Fibroblast of skin of scalp (primary cell): ENCODE measurements at regions not wholly inside any gene's neighbourhood (a gene's known extent, or its start where the extent isn't known, plus 50 kb on each side); places are given as distances from the start of the nearest gene placed in this dataset.

ENCODE experiments used
- DNase-seq: peaks from one replicate; pipeline ENCODE4 v3.0.0-alpha.2; 2013

DNA sequence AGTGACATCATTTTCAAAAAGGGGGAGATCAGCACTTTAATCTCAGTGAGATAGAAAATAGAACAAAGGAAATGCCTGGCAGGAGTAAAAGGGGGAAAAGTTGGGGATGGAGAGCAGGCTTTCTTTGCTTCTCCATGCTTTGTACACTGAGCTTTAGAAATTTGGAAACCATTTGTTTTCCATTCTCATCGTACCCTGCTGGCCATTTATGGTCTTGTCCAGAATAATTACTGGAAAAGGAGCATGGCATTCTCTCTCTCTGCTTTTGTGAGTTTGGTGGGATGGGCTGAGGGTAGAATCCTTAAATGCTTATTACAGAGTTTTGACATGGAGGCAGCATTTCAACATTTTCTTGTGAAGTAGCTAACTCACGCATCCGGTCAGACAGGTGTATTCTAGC lies 104.4 kb upstream of the FLRT2 start:
- no peak for DNase-seq

DNA sequence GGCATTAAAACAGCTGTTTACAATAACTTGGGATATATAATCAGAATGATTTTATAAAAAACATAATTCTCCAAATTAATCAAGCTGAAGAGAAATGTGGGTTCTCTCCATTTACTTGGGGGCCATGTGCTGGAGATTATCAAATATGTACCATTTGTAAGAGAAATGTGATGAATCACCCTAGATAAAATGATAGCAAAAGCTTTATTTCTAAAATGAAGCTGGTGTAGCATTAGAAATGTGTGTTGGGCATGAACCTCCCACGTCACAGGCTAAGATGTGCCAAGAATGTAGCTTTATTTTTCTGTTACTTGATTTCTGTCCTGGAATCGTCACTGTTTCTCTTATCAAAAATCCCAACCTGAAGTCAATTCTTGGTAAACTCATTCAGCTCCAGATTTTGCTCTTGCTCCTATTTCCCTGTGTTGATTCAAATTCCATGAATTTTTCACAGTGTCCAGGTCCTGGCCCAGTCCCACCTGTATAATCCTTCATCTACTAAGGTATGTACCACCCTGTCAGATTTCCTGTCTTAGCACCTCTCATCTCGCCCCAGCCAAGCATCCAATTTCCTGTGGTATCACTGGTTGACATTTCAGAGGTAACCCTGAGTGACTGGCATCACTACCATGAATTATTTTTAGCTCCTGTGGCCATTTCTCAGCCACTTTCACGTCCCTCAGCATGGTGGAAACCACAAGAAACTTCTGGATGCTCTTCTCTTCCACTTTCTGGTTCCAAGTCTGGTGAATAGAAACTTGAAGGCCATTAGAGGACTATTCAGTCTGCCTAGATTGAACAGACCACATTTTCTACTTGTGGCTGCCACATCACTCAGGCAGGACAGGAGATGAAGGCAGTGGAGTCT lies 103.6 kb upstream of the FLRT2 start:
- no peak for DNase-seq

DNA sequence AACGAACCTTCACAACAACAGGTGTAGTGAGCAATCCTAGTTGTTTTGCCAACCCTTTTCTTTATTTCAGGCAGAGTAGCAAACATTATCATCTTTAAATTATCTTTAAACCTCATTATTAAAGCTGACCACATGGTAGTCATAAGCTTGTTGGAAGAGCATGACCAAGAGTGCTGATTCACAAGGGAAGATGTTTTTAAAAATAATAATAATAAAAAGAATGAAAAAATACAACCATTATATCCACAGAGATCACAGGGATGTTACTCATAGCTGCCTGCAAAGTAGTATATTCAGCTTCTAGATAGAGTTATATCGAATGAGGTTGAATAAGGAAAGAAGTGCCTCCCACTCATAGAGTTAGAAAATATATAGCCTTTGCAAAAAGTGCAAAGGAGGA lies 101.0 kb upstream of the FLRT2 start:
- DNase-seq: no peak

DNA sequence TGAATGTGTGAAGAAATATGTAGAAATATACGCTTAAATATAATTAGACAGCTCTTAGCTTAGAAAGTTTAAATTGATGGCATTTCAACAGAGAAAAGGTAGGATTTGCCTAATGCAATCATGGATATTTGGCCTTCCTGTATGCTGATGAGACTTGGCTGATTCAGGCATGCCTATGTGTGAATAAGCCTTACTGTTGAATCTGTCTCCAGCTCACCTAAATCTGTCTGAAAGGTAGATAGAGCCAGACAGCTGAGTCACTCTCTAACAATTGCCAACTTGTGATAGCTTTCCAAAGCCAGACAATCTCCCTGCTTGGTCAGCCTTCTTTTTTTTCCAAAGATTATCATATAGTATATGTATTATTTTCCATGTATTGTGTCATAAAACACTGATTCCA lies 92.8 kb upstream of the FLRT2 start:
- peak; percentile 42 for DNase-seq

DNA sequence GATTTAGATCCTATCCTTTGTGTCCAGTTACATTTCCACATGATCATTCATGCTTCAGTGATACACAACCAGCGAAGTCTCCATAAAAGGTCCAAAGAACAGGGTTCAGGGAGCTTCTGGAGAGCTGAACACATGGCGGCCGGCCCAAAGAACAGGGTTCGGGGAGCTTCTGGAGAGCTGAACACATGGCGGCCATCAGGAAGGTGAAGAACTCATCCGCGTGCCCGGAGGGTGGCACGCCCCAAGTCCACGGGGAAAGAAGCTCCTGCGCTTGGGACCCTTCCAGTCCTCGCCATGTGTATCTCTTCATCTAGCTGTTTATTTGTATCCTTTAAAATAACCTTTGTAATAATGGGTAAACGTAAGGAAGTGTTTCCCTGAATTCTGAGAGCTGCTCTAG lies 91.9 kb upstream of the FLRT2 start:
- DNase-seq: no peak

DNA sequence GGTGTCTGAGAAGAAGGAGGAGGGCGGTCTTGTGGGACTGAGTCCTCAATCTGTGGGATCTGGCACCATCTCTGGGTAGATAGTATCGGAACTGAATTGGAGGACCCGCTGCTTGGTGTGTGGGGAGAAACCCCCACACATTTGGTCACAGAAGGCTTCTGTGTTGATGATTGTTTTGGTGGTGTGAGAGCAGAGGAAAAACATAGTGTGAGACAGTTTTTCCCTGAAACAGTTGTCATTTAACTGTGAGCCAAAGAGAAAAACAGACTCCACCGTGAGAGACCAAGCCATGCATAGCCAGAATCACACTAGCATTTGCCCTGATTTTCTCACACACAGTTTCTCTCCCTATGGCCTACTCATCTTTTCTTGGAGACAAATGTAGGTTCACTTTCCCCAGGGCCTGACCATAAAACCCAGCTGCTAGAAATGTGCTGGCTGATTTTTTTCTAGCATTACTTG lies 91.4 kb upstream of the FLRT2 start:
- no peak for DNase-seq

DNA sequence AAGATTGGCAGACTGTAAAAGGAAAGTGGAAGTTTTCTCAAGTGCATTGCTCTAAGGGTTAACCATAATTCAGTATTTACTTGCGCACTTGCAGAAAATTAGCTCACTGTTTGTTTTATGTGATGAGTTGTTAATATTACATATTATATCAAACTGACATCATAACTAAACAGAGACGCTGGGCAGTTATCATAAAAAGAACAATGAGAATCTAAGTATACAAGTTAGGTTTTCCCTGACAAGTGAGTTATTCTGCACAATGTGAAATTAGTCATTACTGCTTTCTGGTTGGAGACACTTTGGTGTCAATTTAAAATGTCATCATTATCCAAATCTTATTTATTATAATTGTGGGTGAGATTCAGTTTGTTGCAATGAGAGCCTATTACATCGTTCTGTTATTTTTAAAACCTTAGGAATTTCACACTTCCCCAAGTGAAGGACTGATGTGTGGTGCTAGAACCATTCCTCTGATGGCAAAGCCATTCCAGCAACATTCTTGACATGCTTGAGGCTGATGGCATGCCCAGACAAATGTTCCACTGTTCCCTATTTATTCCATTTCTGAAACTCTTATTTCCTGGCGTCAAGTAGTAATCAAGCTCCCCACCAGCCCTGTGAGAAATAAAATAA lies 90.1 kb upstream of the FLRT2 start:
- peak; percentile 94 for DNase-seq

DNA sequence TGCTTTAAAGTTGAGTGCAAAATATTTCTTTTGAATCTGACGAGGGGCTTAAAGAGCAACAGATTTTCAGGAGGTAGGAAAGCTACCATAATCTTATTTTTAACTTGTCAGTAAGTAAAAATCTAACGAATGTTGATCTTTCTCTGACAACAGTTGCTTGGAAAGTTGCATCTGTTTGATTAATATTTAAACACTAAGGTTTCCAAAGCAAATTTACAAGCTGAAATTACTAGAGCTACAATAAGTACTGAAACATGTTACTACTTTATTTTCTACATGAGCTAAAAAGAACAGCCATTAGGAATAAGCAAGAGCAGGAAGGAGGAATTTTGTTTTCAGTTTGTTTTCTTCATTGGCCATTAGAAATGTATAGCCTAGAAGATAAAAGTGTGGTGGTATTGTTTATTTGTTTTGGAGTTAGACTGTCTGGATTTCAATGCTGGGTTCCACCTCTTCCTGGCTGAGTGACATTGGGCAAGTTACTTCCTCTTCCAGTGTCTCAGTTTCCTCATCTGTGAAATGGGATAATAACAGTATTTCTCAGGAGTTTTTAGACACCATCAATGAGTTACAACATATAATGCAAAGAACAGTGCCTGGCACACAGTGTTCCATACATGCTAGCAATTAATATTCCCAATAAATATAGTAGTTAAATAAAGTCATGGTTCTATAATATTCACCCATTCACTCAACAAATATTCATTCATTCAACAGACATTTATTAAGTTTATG lies 87.9 kb upstream of the FLRT2 start:
- DNase-seq: no peak

DNA sequence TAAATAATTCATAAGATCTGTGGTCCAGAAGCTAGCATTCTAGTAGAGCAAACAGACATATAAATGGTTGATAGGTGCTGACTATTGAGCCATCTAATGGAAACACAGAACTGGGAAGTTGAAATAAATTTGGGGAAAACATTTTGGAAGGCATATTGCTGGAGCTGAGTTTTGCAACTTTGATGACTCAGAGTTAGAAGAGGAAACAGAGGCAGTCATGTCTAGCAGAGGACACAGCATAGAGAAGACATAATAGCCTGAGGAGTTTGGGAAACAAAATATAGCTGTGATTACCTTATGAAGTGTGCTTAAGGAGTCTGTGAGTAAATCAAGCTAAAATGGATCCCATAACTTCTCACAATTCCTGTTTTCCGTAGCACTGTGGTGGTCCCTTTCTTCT lies 86.9 kb upstream of the FLRT2 start:
- DNase-seq: no peak

DNA sequence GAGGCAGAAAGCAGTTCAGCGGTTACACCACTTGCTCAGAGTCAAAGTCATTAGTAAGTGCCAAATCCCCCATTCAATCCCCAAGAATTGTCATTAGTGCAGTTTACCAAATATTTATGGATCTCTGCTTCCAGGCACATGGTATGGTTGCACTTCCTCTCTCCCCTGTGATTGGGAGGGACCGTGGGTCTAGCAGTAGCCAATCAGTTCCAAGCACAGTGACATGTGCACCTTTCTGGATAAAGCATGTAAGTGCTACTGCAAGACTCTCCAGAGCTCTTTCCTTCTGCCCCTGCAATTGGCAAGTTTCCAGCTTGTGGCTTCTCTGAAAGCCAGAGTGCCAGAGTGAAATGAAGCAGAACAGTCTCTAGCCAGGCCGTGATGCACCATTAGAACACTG lies 85.3 kb upstream of the FLRT2 start:
- peak; percentile 41 for DNase-seq

DNA sequence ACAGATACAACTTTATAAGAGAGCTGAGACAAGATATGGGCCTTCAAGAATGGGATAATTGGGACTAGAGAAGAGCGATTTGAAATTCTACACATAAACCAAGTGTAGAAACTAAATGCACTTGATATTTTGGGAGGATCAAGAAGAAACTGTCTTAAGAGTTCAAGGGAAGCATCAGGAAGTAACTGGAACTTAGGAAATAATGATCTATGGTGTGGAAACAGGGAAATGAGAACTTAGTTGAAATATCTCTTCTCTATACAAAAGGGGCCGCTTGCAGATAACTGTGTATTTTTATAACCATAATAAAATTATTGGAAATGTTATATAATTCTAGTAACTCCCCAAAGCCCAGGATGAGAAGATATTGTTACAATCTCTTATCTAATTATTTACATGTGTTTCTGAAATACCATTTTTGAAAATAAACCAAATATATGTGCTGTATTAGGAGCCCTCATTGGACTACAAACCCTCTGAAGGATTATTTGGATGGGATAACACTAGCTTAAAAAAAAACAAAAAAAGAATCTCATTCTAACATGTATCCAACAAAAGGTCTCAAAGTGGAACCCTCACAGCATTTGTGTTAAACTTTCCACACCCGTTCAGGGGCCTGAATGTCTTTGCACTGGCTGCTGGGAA lies 84.7 kb upstream of the FLRT2 start:
- DNase-seq: no peak

DNA sequence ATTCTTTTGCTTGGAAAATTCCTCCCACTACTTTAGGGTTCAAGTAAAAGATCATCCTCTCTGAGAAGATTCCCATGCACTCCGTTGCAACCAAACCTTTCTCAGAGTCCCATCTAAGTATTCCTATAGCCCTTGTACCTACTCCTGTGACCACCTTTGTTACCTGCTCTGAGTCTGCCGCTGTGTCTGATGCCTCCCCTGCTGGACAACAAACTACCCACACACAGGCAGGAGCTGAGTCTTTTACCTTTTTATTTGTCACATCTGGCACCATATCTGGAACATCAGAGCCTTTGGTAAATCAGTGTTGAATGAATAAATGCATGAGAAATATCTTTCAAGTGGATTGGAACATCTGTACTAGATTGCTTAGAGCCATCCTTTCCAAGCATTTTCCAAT lies 82.1 kb upstream of the FLRT2 start:
- DNase-seq: no peak

DNA sequence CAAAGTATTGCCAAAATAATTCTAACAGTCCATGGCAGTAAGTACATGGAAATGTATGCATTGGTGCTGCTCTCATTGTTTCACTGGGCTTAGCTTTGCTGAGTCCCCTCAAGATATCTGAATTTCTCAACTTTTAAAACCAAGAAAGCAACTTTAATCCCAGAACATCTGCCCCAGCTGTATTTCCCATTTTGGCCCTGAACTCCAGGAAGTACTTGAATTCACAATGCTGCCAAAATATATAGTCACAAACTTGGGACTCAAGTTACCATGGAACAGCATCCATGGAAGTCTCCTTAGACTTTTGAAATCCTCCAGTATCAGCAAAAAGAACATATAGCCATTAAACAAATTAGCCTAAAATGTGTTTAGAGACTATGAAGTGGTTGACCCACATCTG lies 78.5 kb upstream of the FLRT2 start:
- DNase-seq: no peak

DNA sequence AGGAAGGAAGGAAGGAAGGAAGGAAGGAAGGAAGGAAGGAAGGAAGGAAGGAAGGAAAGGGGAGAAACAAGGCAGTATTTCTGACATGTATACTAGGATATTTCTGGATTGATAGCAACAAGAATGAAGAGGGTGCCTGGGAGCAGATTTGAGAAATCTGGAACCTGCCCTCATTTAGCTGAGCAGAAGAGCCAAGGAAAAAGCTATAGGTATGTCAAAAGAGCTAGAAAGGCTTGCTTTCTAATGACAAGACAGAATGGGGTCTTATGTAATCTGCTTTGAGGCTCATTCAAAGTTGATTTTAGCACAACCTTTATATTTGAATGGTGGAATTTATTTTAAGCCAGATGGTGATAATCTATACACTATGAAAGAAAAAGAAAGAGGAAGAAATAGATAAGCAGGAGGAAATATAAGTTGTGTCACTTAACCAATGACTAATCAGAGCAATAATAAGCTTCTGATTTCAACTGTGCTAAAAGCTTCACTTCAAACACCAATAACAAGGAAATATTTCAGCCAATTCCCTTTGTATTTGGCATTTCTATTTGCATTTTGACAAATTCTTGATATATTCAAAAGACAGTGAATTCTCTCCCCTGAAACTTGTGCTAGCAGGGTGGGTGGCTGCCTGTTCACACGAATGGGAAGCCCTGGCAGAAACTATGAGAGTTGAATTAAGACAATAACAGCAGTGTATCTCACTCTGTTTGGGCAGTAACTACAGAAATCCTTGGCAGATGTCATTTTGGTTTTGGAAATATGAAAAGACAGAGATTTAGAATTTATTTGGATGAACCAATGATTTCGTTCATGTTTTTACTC lies 76.3 kb upstream of the FLRT2 start:
- DNase-seq: no peak

DNA sequence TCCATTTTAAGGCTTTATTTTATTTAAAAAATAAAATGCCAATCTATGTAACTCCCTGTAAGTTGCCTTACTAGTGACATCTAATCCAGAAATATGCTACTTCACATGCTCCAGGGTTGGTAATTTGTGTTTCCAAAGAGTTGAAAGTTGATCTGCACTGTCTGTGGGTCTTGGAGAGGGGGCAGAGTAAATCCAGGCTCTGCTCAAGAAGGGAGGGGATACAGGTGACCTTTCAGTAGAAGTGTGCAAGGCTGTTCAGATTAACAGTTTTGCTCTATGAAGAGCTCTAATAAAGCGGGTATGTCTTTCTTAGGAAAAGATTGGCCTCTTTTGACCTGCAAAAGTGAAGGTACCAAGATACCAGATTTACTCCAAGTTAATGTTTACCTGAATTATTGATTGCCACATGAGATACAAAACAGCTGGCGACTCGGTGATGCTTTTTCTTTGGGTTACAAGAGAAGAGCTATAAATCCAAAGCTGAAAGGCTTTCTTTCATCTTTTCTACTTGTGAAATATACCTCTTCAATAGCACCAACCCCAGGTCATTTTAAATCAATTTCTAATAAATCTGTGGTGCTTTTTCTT lies 75.6 kb upstream of the FLRT2 start:
- no peak for DNase-seq

DNA sequence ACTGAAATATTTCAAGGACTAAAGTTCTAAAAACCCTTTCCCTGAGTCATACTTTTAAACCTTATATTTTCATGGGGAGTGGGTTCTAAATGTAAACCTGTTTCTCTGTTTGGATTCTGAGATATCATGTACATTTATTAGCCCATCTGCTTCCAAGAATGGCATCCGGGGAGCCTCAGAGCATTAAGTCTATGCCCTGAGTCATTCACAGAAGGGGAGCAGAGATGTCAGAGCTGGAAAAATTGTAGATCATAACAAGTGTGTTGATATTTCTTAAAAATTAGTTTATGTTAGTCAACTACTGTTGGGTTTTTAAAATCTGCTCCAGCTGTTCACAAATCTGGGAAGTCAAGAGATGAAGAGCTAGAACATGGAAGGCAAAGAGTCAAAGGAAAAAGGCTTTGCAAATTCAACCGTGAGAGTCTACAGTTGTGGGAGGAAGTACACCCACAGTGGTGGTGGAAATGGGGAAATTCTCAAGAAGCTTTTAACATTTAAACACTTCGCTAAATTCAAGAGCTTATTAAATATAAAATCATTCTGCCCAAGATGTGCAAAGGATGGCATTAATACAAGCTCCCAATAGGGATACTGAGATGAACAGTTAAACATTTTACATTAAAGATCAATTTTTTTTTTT lies 70.5 kb upstream of the FLRT2 start:
- DNase-seq: no peak

DNA sequence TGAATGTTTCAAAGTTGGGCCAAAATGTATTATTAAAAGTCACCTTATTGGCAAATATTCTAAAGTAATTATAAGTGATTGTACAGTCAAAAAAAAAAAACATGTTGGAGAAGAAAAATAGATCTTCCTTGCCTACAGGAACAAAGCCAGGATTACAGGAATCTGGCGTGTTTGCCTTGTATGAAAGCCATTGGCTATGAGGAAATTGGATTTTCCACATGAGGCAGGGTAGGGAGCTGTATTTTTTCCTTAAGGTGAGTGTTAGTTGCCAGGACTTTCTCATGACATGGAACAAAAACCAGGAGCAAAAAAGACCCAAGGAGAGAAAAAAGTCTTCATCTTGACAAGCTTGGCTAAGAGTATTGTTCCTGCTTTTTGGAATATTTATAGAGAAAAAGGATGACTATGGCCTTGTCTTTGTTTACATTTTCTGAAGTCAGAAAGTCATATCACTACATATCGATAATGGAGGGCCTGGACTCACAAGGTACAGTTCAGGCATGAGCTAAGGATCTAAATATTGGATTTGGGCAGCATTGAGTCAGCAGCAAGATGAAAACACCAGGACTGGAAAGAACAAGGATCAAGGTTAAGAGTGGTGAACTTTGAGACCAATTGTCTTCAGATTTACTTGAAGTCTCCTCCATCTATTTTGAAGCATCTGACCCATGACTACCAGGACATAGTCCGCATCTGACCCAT lies 68.4 kb upstream of the FLRT2 start:
- DNase-seq: no peak

DNA sequence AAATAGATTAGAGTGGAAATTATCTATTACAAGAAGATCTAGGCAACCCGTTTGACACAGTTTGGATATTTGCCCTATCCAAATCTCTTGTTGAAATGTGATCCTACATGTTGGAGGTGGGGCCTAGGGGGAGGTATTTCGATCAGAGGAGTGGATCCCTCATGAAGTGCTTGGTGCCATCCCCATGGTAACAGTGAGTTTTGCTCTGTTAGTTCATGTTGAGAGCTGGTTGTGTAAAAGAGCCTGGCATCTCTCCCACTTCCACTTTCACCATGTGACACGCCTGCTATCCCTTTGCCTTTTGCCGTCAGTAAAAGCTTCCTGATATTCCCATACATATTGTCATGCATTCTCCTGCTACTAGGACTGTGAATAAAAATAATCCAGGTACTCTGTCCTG lies 66.4 kb upstream of the FLRT2 start:
- DNase-seq: no peak

DNA sequence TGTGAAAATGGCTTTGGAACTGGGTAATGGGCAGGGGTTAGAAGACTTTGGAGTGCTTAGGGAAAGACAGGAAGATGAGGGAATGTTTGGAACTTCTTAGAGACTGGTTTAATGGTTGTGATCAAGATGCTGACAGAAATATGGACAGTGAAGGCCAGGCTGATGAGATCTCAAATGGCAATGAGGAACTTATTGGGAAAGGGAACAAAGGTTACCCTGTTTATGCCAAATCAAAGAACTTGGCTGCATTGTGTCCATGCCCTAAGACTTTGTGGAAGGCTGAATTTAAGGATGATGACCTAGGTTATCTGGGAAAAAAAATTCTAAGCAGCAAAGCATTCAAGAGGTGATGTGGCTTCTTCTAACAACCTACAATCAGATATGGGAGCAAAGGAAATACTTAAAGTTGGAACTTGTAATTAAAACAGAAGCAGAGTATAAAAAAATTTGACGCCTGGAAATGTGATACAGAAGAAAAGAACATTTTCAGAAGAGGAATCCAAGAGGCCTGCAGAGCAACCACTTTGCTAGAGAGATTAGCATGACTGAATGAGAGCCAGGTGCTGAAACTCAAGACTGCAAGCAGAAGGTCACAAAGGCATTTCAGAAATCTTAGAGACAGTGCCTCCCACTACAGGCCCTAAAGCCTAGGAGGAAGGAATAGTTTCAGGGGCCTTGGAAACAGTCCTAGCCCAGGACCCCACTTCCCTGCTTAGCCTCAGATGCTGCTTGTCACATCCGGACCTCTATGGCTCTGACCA lies 65.6 kb upstream of the FLRT2 start:
- no peak for DNase-seq

DNA sequence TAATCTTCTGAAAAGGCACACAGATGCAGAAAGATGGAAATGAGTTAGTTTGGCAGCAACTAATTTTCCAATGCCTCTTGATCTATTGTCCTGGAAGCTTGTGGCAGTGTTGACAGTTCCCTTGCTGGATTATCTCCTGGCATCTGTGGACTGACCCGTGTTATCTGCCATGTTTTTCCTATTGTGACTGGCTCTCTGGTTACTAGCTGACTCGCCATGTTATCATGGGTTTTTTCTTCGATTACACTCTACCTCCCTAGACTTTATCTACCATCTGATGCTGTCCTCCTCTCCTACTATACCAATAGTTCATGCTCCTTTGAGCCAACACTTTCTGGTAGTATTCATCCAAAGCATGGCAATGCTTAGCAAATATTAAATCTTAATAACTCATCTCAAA lies 63.3 kb upstream of the FLRT2 start:
- no peak for DNase-seq
